ACHN (cell line): ENCODE measurements at regions not wholly inside any gene's neighbourhood (a gene's known extent, or its start where the extent isn't known, plus 50 kb on each side); places are given as distances from the start of the nearest gene placed in this dataset.
"Not testable (repeated sequence)": the region's sequence is repeated elsewhere in the genome, so short reads cannot be mapped to it uniquely, and the experiment has no call there.

Experiments used
- DNase-seq: peaks from one replicate; pipeline ENCODE4 v3.0.0-alpha.2; 2015
- in situ Hi-C: cut with HindIII; loops from 2 replicates; pipeline ENCODE4 v1.10.0; 2017; ENCODE audit warnings: low sequenced_read_pairs, low pct_ligation_motif_present, low pct_unique_long_range_greater_than_20kb

DNA sequence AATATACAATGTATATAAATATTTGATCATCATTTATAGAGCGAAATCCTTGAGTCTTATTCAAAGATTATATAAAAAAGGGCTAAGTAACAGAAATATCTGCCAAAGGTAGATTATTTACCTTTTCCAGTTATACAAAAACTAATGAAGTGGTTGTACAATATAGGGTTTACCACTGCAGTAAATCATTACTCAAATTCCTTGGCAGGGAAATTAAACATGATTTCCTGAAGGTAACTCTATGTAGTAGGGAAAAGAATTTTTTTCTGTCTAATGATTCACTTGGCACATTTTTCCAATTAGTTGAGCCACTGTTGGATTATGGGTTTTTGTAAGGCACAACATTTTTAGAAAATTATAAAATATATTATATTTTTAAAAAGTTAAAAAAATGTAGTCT, 129.6 kb downstream of the NR2F2 start:
- DNase-seq, result peak; percentile 73
- in situ Hi-C loops, result no loop called here

DNA sequence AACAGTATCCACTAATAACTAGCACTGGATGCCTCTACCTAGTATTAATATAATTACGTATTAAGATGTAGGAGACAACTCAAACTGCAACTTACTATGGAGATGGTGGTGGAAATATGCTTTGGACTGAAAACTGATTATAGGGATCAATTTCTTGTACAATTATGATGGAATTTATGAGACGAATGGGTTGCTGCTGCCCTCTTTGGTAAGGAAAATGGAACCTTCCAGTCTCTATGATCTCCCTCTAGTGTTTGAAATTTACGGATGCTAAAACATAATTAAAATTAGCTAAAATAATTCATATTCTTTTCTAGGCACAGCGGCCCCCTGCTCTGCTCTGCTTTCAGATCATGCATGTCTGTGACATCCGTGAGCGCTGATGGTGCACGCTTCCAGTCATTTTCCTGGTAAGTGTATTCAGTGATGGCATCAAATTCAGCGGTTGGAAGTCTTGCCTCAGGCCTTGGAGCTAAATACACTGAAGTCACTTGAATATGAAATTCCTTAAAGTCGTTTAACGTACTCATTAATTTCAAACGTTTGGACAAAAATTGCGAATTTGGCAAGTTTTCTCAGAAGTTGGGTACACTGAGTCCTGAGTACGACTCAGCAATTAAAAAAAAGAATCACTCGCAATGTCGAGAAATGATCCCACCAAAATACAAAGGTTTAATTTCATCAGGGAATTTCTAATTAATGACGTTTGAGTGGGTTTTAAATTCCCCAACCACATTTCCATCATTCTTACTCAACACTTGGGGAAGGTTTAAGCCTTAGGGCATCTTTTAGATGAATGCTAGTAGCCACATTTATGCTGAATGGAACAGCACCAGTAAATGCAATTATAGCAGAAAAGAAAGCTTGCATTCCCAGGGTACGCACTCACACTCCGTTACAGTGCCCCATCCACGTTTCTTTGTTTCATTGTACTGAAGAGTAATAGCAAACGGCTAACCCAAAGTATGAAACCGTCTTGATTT, 132.6 kb downstream of the NR2F2 start:
- in situ Hi-C loops, result no loop called here
- DNase-seq, result peak; percentile 4

DNA sequence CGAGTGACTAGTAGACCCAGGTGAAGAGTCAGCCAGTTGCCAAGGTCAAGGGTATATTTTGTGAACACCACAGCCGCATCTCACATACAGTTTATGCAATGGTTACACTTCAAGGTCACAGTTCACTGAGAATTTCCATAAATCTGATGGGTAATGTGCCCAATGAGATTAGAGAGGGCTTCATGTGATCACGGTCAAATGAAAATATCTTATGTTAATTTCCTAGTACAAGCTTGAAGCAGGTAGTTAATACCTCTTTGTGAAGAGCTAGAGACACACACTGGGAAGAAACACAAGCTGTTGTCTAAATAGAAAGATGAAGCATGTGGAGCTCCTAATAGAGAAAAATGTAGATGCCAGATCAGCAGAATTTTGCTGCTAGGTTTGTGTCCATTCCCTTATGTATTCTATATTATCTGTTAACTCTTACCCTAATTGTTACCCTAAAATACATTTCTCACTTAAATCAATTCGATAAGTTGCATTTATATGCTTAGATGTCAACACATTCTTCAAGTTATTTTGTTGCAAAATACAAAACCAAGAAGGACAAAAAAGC, 136.0 kb downstream of the NR2F2 start:
- in situ Hi-C loops, result no loop called here
- DNase-seq, result no peak

DNA sequence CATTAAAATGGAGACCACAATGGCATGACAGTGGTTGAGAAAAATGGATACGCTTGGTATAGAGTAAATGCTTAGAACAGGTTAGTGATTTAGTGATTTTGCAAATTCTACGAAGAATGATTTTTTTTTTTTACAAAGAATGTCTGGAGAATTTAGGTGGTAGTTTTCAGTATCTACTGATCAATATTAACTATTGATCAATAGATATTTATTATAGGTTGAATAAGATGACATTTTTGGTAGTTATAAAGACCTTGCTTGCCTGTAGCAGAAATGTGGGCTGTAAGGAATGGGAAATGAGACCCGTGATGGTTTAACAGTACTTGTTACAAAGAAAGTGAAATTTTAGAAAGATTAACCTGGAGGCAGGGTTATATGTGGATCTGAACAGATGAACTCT, 137.5 kb downstream of the NR2F2 start:
- no peak for DNase-seq
- in situ Hi-C loops, result no loop called here

DNA sequence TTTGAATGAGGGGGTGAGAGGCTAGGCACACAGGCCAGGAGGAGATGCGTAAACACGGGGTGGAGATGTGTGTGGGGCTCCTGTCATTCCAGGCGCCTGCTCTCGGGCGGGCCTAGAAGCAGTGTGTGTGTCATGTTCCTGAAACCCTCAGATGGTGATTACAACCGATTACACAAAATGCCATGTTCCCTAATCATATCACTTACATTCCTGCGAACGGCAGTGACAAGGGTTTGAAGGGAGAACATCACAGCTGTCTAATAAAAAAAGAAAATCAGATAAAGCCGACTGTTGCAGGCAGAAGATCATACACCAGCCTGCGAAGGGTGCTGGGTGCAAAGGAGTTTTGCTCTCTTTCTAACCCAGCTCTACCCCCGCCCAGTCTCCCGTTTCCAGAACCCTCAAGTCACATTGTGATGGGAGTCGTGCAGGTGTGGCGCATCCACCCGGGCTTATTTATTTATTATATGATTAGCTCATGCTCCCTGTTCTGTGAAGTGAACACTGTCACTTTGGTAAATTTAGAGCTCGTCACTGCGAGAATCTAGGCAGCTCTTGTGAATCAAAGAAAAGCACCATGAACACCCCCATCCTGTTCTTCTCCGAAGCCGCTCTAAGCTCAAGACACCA, 140.3 kb downstream of the NR2F2 start:
- in situ Hi-C loops, result no loop called here
- no peak for DNase-seq

DNA sequence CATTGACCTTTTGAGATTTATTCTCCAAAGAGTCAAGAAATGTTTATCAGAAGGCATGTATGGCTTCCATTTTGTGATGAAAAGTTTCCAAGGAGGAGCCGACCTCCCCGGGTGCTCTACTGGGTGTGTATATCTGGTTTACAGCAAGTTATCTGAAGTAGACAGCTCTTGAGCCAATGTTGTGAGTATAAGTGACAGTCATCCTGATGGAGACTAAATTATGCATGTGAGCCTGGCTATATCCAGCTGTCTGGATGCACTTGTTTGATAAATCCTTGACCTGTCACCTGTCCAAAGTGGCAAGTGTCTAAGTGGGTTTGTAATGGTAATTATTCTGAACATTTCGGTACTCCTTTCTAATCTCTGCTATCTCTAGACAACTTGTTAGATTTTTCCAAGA, 142.2 kb downstream of the NR2F2 start:
- in situ Hi-C loops, result no loop called here
- DNase-seq, result no peak

DNA sequence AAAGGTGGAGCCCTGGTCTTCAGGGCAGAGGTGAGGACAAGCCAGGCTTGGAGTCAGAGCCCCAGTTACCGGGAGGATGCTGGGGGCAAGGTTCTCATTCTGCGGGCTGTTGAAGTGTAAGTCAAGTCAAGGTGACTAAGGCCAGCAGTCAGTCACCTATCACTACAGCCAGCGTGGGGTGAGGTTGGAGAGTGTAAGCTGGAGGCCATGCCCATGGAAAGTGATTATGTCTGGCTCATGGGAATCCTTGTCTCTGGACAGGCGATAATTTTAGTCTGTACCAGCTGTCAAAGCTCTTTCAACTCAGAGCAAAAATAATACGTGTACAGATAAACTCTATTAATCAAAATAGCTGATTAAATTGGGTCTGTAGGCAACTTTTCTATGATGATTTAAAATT, 143.1 kb downstream of the NR2F2 start:
- DNase-seq, result no peak
- in situ Hi-C loops, result no loop called here

DNA sequence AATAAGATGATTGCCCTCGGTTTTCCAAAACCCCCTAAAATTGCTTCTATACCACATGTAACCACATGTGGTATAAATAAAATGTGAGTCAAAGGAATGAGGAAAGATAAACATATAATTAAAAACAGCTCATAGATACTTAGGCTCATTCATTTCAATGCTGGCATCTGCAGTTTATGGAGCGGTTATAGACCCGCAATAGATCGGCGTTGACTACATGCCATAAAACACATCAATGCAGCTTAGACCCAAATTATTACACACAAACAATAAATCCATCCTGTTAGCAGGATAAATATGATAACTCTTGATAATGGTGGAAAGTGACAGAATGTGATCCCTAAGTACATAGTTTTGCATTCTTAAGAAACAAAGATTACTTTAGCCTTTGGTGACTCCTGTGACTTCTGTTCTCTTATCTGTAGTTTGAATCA, 143.7 kb downstream of the NR2F2 start:
- in situ Hi-C loops, result no loop called here
- no peak for DNase-seq

DNA sequence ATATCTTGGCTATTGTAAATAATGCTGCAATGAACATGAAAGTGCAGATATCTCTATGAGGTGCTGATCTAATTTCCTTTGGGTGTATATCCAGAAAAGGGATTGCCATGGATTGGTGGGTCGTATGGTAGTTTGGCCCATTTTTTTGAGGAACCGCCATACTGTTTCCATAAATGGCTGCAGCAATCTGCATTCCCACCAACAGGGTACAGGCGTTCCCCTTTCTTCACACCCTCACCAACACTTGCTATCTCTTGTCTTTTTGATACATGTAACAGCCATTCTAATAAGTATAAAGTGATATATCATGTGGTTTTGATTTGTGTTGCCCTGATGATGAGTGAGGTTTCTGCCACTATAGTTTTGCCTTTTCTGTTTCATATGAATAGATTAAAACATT, 146.7 kb downstream of the NR2F2 start:
- no peak for DNase-seq
- in situ Hi-C loops, result no loop called here

DNA sequence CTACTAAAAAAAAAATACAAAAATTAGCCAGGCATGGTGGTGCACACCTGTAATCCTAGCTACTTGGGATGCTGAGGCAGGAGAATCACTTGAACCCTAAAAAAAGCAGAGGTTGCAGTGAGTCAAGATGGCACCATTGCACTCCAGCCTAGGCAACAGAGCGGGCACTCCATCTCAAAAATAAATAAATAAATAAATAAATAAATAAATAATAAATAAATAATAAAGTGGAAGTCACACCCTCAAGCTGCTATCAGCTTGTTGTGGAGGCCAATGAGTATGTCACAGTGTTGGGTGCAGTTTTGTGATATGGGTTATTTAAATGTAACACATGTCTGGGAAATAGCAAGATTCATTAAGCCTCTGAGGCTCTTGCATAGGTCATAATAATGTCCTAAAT, 153.9 kb downstream of the NR2F2 start:
- in situ Hi-C loops, DNase-seq: not testable (repeated sequence)

DNA sequence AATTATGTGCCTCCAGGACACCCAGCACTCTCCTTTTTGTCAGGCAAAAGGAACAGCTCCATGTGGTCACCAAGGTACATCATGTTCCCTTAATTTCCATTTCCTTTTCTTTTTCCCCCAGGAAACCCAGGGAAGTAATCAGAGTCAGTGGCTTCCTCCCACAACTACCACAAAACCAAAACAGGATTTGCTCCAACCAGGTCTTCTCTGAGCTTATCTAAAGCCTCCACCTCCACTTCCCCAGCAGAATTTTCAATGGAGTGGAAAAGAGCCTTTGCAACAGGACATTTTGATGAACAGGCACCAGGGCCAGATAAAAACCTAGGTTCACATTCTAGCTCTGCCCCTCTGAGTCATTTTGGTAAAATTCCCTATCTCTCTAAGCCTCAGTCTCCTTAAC, 154.3 kb downstream of the NR2F2 start:
- in situ Hi-C loops, result no loop called here
- no peak for DNase-seq

DNA sequence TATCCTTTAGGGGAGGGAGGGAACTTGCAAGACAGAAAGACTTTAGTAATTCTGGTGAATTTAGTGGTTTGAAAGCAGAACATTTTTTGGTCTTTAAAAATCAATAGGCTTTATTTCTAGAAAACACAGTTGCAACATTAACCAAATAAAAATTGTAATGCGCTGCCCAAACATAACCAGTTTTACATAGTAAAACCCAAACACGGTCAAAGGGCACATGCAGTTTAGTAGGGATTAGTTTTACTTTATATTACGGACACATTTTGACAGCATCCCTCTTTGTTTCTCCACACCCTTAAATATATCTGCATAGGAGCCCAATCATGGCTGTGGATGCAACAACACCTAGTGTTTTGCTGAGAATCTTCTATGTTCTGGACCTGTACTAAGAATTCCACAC, 156.7 kb downstream of the NR2F2 start:
- DNase-seq, result no peak
- in situ Hi-C loops, result no loop called here

DNA sequence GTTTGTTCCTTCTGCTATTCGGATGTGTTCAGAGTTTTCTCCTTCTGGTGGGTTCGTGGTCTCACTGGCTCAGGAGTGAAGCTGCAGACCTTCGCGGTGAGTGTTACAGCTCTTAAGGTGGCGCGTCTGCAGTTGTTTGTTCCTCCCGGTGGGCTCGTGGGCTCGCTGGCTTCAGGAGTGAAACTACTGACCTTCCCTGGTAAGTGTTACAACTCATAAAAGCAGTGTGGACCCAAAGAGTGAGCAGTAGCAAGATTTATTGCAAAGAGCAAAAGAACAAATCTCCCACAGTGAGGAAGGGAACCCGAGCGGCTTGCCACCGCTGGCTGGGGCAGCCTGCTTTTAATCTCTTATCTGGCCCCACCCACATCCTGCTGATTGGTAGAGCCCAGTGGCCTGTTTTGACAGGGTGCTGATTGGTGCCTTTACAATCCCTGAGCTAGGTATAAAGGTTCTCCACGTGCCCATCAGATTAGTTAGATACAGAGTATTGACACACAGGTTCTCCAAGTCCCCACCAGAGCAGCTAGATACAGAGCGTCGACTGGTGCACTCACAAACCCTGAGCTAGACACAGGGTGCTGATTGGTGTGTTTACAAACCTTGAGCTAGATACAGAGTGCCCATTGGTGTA, 160.7 kb downstream of the NR2F2 start:
- in situ Hi-C loops, DNase-seq: not testable (repeated sequence)

DNA sequence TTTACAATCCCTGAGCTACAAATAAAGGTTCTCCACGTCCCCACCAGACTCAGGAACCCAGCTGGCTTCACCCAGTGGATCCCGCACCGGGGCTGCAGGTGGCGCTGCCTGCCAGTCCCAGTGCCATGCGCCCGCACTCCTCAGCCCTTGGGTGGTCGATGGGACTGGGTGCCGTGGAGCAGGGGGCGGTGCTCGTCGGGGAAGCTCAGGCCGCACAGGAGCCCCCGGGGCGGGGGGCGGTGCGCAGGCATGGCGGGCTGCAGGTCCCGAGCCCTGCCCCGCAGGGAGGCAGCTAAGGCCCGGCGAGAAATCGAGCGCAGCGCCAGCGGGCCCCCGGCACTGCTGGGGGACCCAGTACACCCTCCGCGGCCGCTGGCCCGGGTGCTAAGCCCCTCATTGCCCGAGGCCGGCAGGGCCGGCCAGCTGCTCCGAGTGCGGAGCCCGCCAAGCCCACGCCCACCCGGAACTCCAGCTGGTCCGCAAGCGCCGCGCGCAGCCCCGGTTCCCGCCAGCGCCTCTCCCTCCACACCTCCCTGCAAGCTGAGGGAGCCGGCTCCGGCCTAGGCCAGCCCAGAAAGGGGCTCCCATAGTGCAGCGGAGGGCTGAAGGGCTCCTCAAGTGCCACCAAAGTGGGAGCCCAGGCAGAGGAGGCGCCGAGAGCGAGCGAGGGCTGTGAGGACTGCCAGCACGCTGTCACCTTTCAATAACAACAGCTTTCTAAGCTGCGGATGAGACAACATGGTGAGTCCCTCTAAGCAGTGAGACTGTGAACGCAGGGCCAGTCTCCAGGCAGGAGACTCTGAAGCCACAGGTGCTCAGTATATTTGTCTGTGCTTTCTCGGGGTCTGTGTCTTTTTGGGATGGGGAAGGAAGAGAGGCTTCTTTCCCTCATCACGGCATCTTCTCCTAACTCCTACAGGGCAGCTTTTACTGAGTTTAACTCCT, 161.5 kb downstream of the NR2F2 start:
- DNase-seq, in situ Hi-C loops: not testable (repeated sequence)

DNA sequence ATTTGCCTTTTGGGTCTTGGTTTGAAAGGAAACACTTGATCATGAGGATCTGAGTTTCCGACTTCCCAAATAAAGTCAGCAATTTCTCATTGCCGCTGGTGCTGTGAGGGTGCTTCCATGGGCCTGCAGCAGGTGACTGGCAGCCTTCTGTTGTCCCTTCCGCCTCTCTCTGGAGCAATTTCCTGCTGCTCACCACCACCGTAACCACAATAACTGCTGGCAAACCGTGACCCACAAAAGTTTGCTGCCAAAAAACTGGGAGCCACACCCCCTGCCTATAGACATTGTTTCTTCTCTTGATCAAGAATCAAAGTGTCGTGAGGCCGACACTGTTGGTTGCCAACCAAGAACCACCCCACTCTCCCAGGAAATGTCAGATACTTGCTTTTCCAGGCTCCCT, 164.0 kb downstream of the NR2F2 start:
- DNase-seq, result no peak

DNA sequence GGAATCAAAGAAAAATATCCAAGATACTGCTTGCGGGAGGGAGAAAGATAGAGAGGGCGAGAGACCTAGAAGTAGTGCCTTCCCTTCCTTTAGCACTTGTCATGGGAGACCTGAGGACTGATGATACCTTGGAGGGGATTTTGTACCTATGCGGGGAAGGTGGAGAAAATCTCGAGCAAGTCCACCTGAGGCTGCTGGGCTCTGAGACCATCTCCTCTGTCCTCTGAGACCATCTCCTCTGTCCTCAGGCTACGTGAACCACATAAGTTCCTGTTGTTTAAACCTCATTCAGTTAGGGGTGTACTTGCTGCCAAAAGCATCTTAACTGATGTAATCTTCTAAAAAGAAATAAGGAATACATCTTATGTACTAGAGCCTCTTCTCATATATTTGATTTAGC, 164.9 kb downstream of the NR2F2 start:
- in situ Hi-C loops, result no loop called here
- DNase-seq, result no peak

More for the DNA sequence above, 164.0 kb downstream of the NR2F2 start:
- in situ Hi-C loops, result no loop called here

DNA sequence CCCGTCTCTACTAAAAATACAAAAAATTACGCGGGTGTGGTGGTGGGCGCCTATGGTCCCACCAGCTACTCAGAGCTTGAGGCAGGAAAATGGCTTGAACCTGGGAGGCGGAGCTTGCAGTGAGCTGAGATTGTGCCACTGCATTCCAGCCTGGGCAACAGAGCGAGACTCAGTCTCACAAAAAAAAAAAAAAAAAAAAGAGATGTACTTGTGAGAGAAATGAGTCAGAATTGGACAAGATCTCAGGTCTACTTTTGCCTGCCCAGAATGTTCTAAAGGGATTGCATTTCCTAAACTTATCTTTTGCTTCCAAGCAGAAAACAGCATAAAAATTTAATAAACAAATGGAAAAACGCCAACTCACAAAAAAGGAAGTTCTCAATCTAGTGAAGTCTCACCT, 167.5 kb downstream of the NR2F2 start:
- in situ Hi-C loops, result no loop called here
- peak; percentile 27 for DNase-seq

DNA sequence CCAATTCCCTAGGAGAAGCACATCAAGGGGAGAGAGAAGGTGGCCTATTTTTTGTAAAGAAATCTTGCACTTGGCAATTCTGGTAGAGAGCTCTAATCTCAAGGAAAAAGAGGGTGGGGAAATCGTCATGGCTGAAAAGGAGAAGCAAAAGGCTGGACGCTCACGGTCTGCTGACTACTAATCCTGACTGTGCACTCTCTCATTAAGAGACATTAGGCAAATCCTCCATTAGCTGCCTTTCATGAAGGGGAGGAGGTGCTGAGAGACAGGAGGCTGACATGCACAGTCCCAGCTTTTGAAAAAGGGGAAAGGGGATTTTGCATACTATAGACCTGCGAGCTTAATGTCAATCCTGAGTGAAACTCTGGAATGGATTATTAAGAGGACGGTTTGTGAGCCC, 170.0 kb downstream of the NR2F2 start:
- DNase-seq, result no peak
- in situ Hi-C loops, result no loop called here
